GM12892 (cell line): ENCODE measurements at regions not wholly inside any gene's neighbourhood (a gene's known extent, or its start where the extent isn't known, plus 50 kb on each side); places are given as distances from the start of the nearest gene placed in this dataset.

Source experiments
- POLR2A ChIP-seq: IDR thresholded peaks from 2 replicates; pipeline ENCODE4 v1.6.1; 2011; ENCODE audit warnings: low read depth, low read length, control low read depth
- POLR2AphosphoS5 ChIP-seq: IDR thresholded peaks from 2 replicates; pipeline ENCODE4 v1.6.1; 2011; ENCODE audit warnings: low read depth, low read length, control low read depth
- TAF1 ChIP-seq: IDR thresholded peaks from 2 replicates; pipeline ENCODE4 v1.6.1; 2011; ENCODE audit warnings: low read depth, mild to moderate bottlenecking, control low read depth, low read length, borderline replicate concordance

DNA sequence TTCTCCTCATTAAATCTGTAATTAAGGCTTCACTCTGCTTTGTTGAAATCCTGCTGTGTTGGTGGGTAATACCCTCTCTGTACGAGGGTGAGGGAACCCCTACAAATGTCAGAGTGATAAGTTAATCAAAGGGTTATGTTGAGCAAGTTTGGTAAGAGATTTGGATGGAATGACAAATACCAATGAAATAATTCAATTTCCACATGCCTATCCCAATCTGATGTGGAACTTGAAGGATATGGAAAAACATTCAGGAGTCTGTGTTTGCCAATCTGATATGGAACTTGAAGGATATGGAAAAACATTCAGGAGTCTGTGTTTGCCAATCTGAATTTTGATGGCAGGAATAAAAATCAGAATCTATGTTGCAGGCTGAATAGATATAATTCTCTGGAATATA lies 910.2 kb downstream of the TUSC7 start:
- TF ChIP-seq POLR2AphosphoS5 (no peak), TAF1 (no peak), POLR2A (no peak)
